ENCODE measurements at regions not wholly inside any gene's neighbourhood (a gene's known extent, or its start where the extent isn't known, plus 50 kb on each side); places are given as distances from the start of the nearest gene placed in this dataset.

- TF ChIP-seq, protein P1, sequence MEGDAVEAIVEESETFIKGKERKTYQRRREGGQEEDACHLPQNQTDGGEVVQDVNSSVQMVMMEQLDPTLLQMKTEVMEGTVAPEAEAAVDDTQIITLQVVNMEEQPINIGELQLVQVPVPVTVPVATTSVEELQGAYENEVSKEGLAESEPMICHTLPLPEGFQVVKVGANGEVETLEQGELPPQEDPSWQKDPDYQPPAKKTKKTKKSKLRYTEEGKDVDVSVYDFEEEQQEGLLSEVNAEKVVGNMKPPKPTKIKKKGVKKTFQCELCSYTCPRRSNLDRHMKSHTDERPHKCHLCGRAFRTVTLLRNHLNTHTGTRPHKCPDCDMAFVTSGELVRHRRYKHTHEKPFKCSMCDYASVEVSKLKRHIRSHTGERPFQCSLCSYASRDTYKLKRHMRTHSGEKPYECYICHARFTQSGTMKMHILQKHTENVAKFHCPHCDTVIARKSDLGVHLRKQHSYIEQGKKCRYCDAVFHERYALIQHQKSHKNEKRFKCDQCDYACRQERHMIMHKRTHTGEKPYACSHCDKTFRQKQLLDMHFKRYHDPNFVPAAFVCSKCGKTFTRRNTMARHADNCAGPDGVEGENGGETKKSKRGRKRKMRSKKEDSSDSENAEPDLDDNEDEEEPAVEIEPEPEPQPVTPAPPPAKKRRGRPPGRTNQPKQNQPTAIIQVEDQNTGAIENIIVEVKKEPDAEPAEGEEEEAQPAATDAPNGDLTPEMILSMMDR (IDR thresholded peaks at IDR 0.05), result no peak
- TF ChIP-seq POLR2AphosphoS5 (IDR thresholded peaks at IDR 0.05; ENCODE audit: insufficient read depth in 1 of 2, low read depth in 1 of 2), result no peak
Observed at GRCh38 chr2:120483355-120483754, 137.4 kb downstream of the INHBB start.

Data from vagina (tissue), 2 donors.